ENCODE measurements at regions not wholly inside any gene's neighbourhood (a gene's known extent, or its start where the extent isn't known, plus 50 kb on each side); places are given as distances from the start of the nearest gene placed in this dataset.

GRCh38 chr7:80991654-80992053 is 72.8 kb upstream of the SEMA3C start:
- no peak for DNase-seq (ENCODE audit: low read depth)

GRCh38 chr7:80984619-80985018 is 65.8 kb upstream of the SEMA3C start:
- no peak for DNase-seq (ENCODE audit: low read depth)

GRCh38 chr7:80981405-80981804 is 62.6 kb upstream of the SEMA3C start:
- DNase-seq (ENCODE audit: low read depth) = no peak

- no peak for DNase-seq (ENCODE audit: low read depth)
Measured at GRCh38 chr7:80977751-80978150, 58.9 kb upstream of the SEMA3C start.

GRCh38 chr7:80974396-80975358 is 55.8 kb upstream of the SEMA3C start:
- DNase-seq (ENCODE audit: low read depth) = no peak

- DNase-seq (ENCODE audit: low read depth) = no peak
Measured at GRCh38 chr7:80971225-80971624, 52.4 kb upstream of the SEMA3C start.
